RKO (cell line): ENCODE measurements at regions not wholly inside any gene's neighbourhood (a gene's known extent, or its start where the extent isn't known, plus 50 kb on each side); places are given as distances from the start of the nearest gene placed in this dataset.

Experiments
- DNase-seq: peaks from one replicate; pipeline ENCODE4 v3.0.0-alpha.2; 2016; ENCODE audit warnings: low spot score

GRCh38 chr18:75660932-75661331, 233.4 kb upstream of the SMIM21 start:
- DNase-seq: no peak

GRCh38 chr18:75659535-75660023, 232.1 kb upstream of the SMIM21 start:
- no peak for DNase-seq

GRCh38 chr18:75658330-75658729, 230.8 kb upstream of the SMIM21 start:
- no peak for DNase-seq

- no peak for DNase-seq
These were observed 229.2 kb upstream of the SMIM21 start for GRCh38 chr18:75656563-75657247.

- DNase-seq: no peak
These were observed 228.5 kb upstream of the SMIM21 start for GRCh38 chr18:75656035-75656434.

- no peak for DNase-seq
These were observed 227.6 kb upstream of the SMIM21 start for GRCh38 chr18:75654851-75655751.

- no peak for DNase-seq
These were observed 226.9 kb upstream of the SMIM21 start for GRCh38 chr18:75654386-75654785.

GRCh38 chr18:75652528-75652927, 225.0 kb upstream of the SMIM21 start:
- no peak for DNase-seq

- DNase-seq: no peak
These were observed 217.4 kb upstream of the SMIM21 start for GRCh38 chr18:75644871-75645270.

- no peak for DNase-seq
These were observed 215.6 kb upstream of the SMIM21 start for GRCh38 chr18:75643083-75643482.

- DNase-seq: no peak
These were observed 211.9 kb upstream of the SMIM21 start for GRCh38 chr18:75639472-75639831.

GRCh38 chr18:75638776-75639471, 211.4 kb upstream of the SMIM21 start:
- DNase-seq: no peak

GRCh38 chr18:75638223-75638775, 210.8 kb upstream of the SMIM21 start:
- peak; percentile 17 for DNase-seq

GRCh38 chr18:75635096-75635495, 207.6 kb upstream of the SMIM21 start:
- no peak for DNase-seq

GRCh38 chr18:75625966-75626365, 198.5 kb upstream of the SMIM21 start:
- peak; percentile 0 for DNase-seq

GRCh38 chr18:75624869-75625268, 197.4 kb upstream of the SMIM21 start:
- DNase-seq: no peak

- no peak for DNase-seq
These were observed 194.3 kb upstream of the SMIM21 start for GRCh38 chr18:75621818-75622217.

GRCh38 chr18:75618146-75618545, 190.6 kb upstream of the SMIM21 start:
- no peak for DNase-seq

GRCh38 chr18:75612456-75612855, 185.0 kb upstream of the SMIM21 start:
- no peak for DNase-seq

- no peak for DNase-seq
These were observed 180.2 kb upstream of the SMIM21 start for GRCh38 chr18:75607701-75608100.

- DNase-seq: no peak
These were observed 165.0 kb upstream of the SMIM21 start for GRCh38 chr18:75592527-75592926.

GRCh38 chr18:75588412-75588811, 160.9 kb upstream of the SMIM21 start:
- no peak for DNase-seq
